Esophagus muscularis mucosa (tissue), 4 donors: ENCODE measurements at regions not wholly inside any gene's neighbourhood (a gene's known extent, or its start where the extent isn't known, plus 50 kb on each side); places are given as distances from the start of the nearest gene placed in this dataset.

ENCODE experiments used
- EP300 ChIP-seq: sonication (generic); formaldehyde crosslinking; IDR thresholded peaks from one replicate; pipeline ENCODE4 v1.6.1; 2017; ENCODE audit warnings: antibody characterized with exemption
- POLR2A ChIP-seq: fragments of 450-650 bp; IDR thresholded peaks from one replicate; pipeline ENCODE4 v1.6.1; 2017; ENCODE audit warnings: antibody characterized with exemption, moderate library complexity, mild to moderate bottlenecking, low read depth
- POLR2AphosphoS5 ChIP-seq, 2 donors: sonication (generic); formaldehyde crosslinking; IDR thresholded peaks; one replicate each; pipeline ENCODE4 v1.6.1; 2017; ENCODE audit warnings: antibody characterized with exemption in 2 of 2
- TF ChIP-seq, protein P1 (sequence below), 3 experiments: fragments of 200-600 bp in 2 of 3; fragments of 450-650 bp in 1 of 3; sonication (generic) in 2 of 3; IDR thresholded peaks; one replicate each; pipeline ENCODE4 v1.5.1; 2017 to 2019; ENCODE audit warnings: antibody characterized with exemption in 3 of 3, mild to moderate bottlenecking in 2 of 3, moderate library complexity in 1 of 3

DNA sequence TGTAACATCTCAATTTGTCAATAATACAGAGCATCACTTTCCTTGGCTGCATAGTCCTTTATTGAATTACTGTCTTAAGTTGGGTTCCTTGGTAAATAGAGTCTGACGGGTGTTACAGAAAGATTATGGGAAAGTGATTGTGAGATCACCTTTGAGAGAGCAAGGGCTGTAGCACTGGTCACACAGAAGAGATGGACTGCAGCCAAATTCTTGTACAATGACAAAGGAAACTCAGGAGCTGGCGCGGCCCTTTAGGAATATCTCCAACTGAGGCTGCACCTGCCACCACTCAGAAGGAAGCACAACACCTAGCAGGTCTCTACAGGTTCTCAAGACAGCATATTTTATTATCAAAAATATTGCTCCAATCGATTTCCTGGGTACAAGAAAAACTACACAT is 350.0 kb upstream of the ISL1 start:
- TF ChIP-seq, protein P1, sequence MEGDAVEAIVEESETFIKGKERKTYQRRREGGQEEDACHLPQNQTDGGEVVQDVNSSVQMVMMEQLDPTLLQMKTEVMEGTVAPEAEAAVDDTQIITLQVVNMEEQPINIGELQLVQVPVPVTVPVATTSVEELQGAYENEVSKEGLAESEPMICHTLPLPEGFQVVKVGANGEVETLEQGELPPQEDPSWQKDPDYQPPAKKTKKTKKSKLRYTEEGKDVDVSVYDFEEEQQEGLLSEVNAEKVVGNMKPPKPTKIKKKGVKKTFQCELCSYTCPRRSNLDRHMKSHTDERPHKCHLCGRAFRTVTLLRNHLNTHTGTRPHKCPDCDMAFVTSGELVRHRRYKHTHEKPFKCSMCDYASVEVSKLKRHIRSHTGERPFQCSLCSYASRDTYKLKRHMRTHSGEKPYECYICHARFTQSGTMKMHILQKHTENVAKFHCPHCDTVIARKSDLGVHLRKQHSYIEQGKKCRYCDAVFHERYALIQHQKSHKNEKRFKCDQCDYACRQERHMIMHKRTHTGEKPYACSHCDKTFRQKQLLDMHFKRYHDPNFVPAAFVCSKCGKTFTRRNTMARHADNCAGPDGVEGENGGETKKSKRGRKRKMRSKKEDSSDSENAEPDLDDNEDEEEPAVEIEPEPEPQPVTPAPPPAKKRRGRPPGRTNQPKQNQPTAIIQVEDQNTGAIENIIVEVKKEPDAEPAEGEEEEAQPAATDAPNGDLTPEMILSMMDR (IDR thresholded peaks at IDR 0.05), result no peak
- TF ChIP-seq POLR2A (no peak), EP300 (no peak), POLR2AphosphoS5 (IDR thresholded peaks at IDR 0.05) (no peak)
